ENCODE measurements at regions not wholly inside any gene's neighbourhood (a gene's known extent, or its start where the extent isn't known, plus 50 kb on each side); places are given as distances from the start of the nearest gene placed in this dataset.

DNA sequence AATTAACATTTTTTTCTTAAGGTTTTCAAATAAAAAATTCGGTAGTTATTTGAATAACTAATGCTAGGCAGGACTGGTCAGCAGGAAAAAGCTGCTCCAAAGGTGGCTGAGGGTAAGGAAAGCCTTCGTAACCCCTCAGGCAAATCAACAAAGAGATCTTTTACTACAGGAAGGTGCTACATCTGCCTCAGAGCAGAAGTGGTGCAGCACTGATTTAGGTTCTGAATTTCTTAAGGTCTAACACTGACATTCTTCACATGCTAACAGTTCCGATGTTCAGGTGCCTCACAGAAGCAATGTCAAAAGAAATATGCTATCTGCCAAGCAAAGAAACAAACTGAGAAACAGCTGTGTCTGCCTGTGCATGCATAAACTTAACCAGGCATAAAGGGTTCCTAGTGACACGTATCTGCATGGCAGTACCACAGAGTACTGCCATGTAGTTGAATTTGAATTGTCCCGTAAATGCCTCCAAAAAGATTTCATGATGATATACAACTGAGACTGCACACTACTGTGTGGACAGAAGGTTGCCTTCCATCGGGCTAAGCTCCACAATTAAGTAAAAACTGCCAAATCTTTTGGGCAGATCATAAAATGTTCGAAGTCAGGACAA is 275.0 kb upstream of the NSMCE3 start:
- no peak for ATAC-seq
- TF ChIP-seq, protein P1, sequence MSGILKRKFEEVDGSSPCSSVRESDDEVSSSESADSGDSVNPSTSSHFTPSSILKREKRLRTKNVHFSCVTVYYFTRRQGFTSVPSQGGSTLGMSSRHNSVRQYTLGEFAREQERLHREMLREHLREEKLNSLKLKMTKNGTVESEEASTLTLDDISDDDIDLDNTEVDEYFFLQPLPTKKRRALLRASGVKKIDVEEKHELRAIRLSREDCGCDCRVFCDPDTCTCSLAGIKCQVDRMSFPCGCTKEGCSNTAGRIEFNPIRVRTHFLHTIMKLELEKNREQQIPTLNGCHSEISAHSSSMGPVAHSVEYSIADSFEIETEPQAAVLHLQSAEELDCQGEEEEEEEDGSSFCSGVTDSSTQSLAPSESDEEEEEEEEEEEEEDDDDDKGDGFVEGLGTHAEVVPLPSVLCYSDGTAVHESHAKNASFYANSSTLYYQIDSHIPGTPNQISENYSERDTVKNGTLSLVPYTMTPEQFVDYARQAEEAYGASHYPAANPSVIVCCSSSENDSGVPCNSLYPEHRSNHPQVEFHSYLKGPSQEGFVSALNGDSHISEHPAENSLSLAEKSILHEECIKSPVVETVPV (CRISPR knock-in tag; IDR thresholded peaks at IDR 0.05) = no peak
- TF ChIP-seq BACH2 (CRISPR knock-in tag; IDR thresholded peaks at IDR 0.05; ENCODE audit: borderline replicate concordance) (no peak), TCF4 (CRISPR knock-in tag; IDR thresholded peaks at IDR 0.05; ENCODE audit: borderline replicate concordance) (no peak), ZFP3 (CRISPR knock-in tag; IDR thresholded peaks at IDR 0.05) (no peak), TOX (CRISPR knock-in tag; IDR thresholded peaks at IDR 0.05; ENCODE audit: borderline replicate concordance) (no peak), CSDC2 (CRISPR knock-in tag; IDR thresholded peaks at IDR 0.05) (no peak), ARNTL (CRISPR knock-in tag; IDR thresholded peaks at IDR 0.05; ENCODE audit: borderline replicate concordance, low read depth) (no peak), ZNF565 (CRISPR knock-in tag; conservative IDR thresholded peaks at IDR 0.05; ENCODE audit: low read depth) (no peak), ZC3H10 (CRISPR knock-in tag; IDR thresholded peaks at IDR 0.05) (no peak), RARB (CRISPR knock-in tag; IDR thresholded peaks at IDR 0.05) (no peak), GLIS3 (CRISPR knock-in tag; IDR thresholded peaks at IDR 0.05) (no peak), OSR1 (CRISPR knock-in tag; IDR thresholded peaks at IDR 0.05) (no peak), PPARA (CRISPR knock-in tag; IDR thresholded peaks at IDR 0.05; ENCODE audit: borderline replicate concordance) (no peak)
- TF ChIP-seq, protein P2, sequence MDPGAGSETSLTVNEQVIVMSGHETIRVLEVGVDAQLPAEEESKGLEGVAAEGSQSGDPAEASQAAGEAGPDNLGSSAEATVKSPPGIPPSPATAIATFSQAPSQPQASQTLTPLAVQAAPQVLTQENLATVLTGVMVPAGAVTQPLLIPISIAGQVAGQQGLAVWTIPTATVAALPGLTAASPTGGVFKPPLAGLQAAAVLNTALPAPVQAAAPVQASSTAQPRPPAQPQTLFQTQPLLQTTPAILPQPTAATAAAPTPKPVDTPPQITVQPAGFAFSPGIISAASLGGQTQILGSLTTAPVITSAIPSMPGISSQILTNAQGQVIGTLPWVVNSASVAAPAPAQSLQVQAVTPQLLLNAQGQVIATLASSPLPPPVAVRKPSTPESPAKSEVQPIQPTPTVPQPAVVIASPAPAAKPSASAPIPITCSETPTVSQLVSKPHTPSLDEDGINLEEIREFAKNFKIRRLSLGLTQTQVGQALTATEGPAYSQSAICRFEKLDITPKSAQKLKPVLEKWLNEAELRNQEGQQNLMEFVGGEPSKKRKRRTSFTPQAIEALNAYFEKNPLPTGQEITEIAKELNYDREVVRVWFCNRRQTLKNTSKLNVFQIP (CRISPR knock-in tag; IDR thresholded peaks at IDR 0.05; ENCODE audit: borderline replicate concordance, low read depth) = no peak
- TF ChIP-seq, protein P3, sequence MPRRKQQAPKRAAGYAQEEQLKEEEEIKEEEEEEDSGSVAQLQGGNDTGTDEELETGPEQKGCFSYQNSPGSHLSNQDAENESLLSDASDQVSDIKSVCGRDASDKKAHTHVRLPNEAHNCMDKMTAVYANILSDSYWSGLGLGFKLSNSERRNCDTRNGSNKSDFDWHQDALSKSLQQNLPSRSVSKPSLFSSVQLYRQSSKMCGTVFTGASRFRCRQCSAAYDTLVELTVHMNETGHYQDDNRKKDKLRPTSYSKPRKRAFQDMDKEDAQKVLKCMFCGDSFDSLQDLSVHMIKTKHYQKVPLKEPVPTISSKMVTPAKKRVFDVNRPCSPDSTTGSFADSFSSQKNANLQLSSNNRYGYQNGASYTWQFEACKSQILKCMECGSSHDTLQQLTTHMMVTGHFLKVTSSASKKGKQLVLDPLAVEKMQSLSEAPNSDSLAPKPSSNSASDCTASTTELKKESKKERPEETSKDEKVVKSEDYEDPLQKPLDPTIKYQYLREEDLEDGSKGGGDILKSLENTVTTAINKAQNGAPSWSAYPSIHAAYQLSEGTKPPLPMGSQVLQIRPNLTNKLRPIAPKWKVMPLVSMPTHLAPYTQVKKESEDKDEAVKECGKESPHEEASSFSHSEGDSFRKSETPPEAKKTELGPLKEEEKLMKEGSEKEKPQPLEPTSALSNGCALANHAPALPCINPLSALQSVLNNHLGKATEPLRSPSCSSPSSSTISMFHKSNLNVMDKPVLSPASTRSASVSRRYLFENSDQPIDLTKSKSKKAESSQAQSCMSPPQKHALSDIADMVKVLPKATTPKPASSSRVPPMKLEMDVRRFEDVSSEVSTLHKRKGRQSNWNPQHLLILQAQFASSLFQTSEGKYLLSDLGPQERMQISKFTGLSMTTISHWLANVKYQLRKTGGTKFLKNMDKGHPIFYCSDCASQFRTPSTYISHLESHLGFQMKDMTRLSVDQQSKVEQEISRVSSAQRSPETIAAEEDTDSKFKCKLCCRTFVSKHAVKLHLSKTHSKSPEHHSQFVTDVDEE (CRISPR knock-in tag; IDR thresholded peaks at IDR 0.05) = no peak

DNA sequence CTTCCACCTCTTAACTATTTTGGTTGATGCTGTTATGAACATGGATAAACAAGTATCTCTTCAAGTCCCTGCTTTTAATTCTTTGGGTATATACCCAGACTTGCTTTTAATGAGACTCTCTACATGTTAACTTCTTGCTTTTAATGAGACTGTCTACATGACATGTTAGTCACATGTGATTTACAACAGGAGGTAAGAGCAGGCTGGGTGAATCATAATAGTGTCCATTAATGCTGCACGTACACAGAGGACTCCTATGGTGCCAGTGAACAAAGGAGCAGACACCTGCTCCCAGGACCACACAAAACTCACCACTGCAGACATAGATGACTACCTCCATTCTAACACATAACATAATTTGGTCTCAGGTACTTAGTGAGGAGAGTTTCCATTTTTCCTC is 273.4 kb upstream of the NSMCE3 start:
- ATAC-seq = no peak
- TF ChIP-seq TCF4 (CRISPR knock-in tag; IDR thresholded peaks at IDR 0.05; ENCODE audit: borderline replicate concordance) (no peak), ESRRG (CRISPR knock-in tag; IDR thresholded peaks at IDR 0.05) (no peak), ZNF70 (CRISPR knock-in tag; IDR thresholded peaks at IDR 0.05) (no peak), ZC3H10 (CRISPR knock-in tag; IDR thresholded peaks at IDR 0.05) (no peak), SNAI2 (CRISPR knock-in tag; IDR thresholded peaks at IDR 0.05) (no peak), GLIS3 (CRISPR knock-in tag; IDR thresholded peaks at IDR 0.05) (no peak)
- TF ChIP-seq, protein P1 (CRISPR knock-in tag; IDR thresholded peaks at IDR 0.05) = no peak

DNA sequence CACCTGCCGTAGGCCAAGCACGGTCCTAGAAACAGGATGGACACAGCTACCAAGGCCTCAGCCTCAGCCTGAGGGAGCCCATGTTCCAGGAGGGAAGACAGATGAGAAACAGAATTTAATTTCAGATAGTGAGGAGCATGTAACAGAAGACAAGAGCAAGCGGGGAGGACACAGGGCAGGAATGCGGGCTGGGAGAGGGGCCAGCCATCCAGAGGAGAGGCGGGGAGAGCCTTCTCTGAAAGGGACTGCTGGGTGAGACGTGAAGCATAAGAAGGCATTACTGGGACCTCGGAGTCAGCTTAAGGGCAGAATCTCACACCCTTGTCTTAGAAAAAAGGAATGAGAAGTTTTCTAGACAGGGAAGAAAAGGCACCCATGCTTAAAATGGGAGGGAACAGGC is 271.7 kb upstream of the NSMCE3 start:
- no peak for ATAC-seq
- TF ChIP-seq PPARA (CRISPR knock-in tag; IDR thresholded peaks at IDR 0.05; ENCODE audit: borderline replicate concordance) (no peak), SNAI2 (CRISPR knock-in tag; IDR thresholded peaks at IDR 0.05) (no peak), RARB (CRISPR knock-in tag; IDR thresholded peaks at IDR 0.05) (no peak), BACH2 (CRISPR knock-in tag; IDR thresholded peaks at IDR 0.05; ENCODE audit: borderline replicate concordance) (no peak), ZNF565 (CRISPR knock-in tag; conservative IDR thresholded peaks at IDR 0.05; ENCODE audit: low read depth) (no peak), ZFP30 (CRISPR knock-in tag; IDR thresholded peaks at IDR 0.05) (no peak), CSDC2 (CRISPR knock-in tag; IDR thresholded peaks at IDR 0.05) (no peak)
- TF ChIP-seq, protein P4, sequence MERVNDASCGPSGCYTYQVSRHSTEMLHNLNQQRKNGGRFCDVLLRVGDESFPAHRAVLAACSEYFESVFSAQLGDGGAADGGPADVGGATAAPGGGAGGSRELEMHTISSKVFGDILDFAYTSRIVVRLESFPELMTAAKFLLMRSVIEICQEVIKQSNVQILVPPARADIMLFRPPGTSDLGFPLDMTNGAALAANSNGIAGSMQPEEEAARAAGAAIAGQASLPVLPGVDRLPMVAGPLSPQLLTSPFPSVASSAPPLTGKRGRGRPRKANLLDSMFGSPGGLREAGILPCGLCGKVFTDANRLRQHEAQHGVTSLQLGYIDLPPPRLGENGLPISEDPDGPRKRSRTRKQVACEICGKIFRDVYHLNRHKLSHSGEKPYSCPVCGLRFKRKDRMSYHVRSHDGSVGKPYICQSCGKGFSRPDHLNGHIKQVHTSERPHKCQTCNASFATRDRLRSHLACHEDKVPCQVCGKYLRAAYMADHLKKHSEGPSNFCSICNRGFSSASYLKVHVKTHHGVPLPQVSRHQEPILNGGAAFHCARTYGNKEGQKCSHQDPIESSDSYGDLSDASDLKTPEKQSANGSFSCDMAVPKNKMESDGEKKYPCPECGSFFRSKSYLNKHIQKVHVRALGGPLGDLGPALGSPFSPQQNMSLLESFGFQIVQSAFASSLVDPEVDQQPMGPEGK (CRISPR knock-in tag; IDR thresholded peaks at IDR 0.05; ENCODE audit: borderline replicate concordance) = no peak

All from SK-N-SH treated with all-trans-retinoic acid at 6 μM for 48 hours (cell line).